ENCODE measurements at regions not wholly inside any gene's neighbourhood (a gene's known extent, or its start where the extent isn't known, plus 50 kb on each side); places are given as distances from the start of the nearest gene placed in this dataset.
"Not testable (repeated sequence)": the region's sequence is repeated elsewhere in the genome, so short reads cannot be mapped to it uniquely, and the experiment has no call there.

GRCh38 chr7:46752881-46753366 is 829.0 kb downstream of the TNS3 start:
- in situ Hi-C loops (cut with MboI), result no loop called here
- CTCF ChIA-PET, result interaction anchor here (0.7 kb wide), 1 partner anchor 15 kb away, joined by 4 read pairs; no protein-coding TSS in a partner anchor
- Histone ChIP-seq H3K79me2 (ENCODE audit: control insufficient read depth, insufficient read depth, low read length) (no peaks in the 10 kb centered on the region), H3K9ac (ENCODE audit: control insufficient read depth, insufficient read depth, low read length) (no peak overlapping the region), H3K9me3 (replicated peaks; ENCODE audit: control insufficient read depth, insufficient read depth, low read length) (no peaks in the 10 kb centered on the region), H3K36me3 (ENCODE audit: control insufficient read depth in 2 of 2, insufficient read depth in 2 of 2, low read length in 1 of 2) (no peaks in the 10 kb centered on the region), H3K4me2 (ENCODE audit: control insufficient read depth, insufficient read depth) (no peak overlapping the region), H3K27ac (ENCODE audit: control insufficient read depth, insufficient read depth) (no peak overlapping the region), H3K4me3 (no peak overlapping the region), H3K27me3 (replicated peaks in 1 of 2; ENCODE audit: control insufficient read depth in 2 of 2, insufficient read depth in 2 of 2, low read length in 1 of 2) (no peaks in the 10 kb centered on the region), H4K20me1 (ENCODE audit: control insufficient read depth, insufficient read depth) (no peaks in the 10 kb centered on the region), H2AFZ (ENCODE audit: control insufficient read depth, low read depth, low read length) (no peak overlapping the region), H3K4me1 (ENCODE audit: control insufficient read depth, insufficient read depth, low read length) (no peaks in the 10 kb centered on the region)
- ATAC-seq (no peak; the same call in 2 of the 3 replicates), DNase-seq (ENCODE audit: low read depth, low spot score) (no peak), FAIRE-seq (no peak)
- TF ChIP-seq NRF1 (conservative IDR thresholded peaks at IDR 0.05; ENCODE audit: low read depth, low read length) (no peak), SPI1 (IDR thresholded peaks at IDR 0.05; ENCODE audit: borderline replicate concordance, insufficient read depth, low read depth, low read length) (peak; percentile 68), IKZF1 (conservative IDR thresholded peaks at IDR 0.05) (0 out of 2 replicates have a peak, but pooled peaks have one; percentile 13), IKZF2 (IDR thresholded peaks at IDR 0.05) (peak; percentile 19 to 20; a peak in 2 of 4 replicates), ZNF24 (IDR thresholded peaks at IDR 0.05) (peak; percentile 92), JUNB (IDR thresholded peaks at IDR 0.05) (peak; percentile 13; the same call in 1 of the 2 replicates), DPF2 (IDR thresholded peaks at IDR 0.05) (0 out of 2 replicates have a peak, but pooled peaks have one; percentile 23), PBX3 (IDR thresholded peaks at IDR 0.05; ENCODE audit: insufficient replicate concordance, low read depth, low read length) (no peak), NR2C1 (IDR thresholded peaks at IDR 0.05) (no peak), SRF (IDR thresholded peaks at IDR 0.05; ENCODE audit: low read depth in 2 of 2, low read length in 2 of 2) (no peak), HCFC1 (IDR thresholded peaks at IDR 0.05; ENCODE audit: low read length) (no peak), MTA2 (IDR thresholded peaks at IDR 0.05; ENCODE audit: low read depth) (peak; percentile 62; the same call in 1 of the 2 replicates)
- TF ChIP-seq, protein P1, sequence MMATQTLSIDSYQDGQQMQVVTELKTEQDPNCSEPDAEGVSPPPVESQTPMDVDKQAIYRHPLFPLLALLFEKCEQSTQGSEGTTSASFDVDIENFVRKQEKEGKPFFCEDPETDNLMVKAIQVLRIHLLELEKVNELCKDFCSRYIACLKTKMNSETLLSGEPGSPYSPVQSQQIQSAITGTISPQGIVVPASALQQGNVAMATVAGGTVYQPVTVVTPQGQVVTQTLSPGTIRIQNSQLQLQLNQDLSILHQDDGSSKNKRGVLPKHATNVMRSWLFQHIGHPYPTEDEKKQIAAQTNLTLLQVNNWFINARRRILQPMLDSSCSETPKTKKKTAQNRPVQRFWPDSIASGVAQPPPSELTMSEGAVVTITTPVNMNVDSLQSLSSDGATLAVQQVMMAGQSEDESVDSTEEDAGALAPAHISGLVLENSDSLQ (IDR thresholded peaks at IDR 0.05), result 0 out of 2 replicates have a peak, but pooled peaks have one; percentile 12
- 0% methylated on average over 3 of the region's 3 CpGs for WGBS (ENCODE audit: insufficient coverage, insufficient replicate concordance, low lambda C conversion rate, missing lambda C conversion rate)
- POLR2A ChIA-PET, result interaction anchor here (1.6 kb wide), 1 partner anchor 10 kb away, joined by 4 read pairs; no protein-coding TSS in a partner anchor
- intact Hi-C loops (cut with micrococcal nuclease; ENCODE audit: unreplicated experiment), result no loop called here
- SMC1A ChIA-PET (ENCODE audit: uncharacterized antibody, unreplicated experiment), result interaction anchor here (0.7 kb wide), 1 partner anchor 12 kb away, joined by 3 read pairs; no protein-coding TSS in a partner anchor
- BruUV-seq (replicated peaks), result no TSS peak
- RAD21 ChIA-PET (ENCODE audit: unreplicated experiment), result no interaction called here

DNA sequence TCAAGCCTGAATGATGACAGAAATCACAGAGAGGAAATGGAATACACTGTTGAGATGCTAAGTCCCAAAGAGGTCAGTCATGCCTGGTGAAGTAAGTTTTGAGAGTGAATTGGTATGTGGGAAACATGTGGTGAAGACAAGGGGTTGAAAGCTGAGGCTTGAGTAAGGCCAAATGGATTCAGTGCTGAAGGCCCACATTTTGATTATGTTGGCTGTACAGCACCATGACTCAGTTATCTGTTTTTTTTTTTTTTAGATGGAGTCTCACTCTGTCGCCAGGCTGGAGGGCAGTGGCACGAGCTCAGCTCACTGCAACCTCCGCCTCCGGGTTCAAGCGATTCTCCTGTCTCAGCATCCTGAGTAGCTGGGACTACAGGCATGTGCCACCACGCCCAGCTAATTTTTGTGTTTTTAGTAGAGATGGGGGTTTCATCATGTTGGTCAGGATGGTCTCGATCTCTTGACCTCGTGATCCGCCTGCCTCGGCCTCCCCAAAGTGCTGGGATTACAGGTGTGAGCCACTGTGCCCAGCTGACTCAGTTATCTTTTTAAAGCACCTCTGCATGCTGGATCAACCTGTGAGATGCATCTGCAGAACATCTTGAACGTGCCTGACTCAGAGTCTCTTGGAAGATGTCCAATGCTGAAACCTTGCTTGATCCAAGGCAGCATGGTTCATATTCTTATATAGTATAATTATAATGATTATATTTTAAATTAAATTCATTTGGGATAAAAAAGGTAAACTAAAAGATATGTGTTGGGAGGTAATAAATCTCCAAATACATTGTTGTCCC is 829.8 kb downstream of the TNS3 start:
- H3K79me2 ChIP-seq (ENCODE audit: control insufficient read depth, insufficient read depth, low read length); H3K27me3 ChIP-seq (replicated peaks in 1 of 2; ENCODE audit: control insufficient read depth in 2 of 2, insufficient read depth in 2 of 2, low read length in 1 of 2); H3K4me3 ChIP-seq; ATAC-seq; FAIRE-seq; H3K27ac ChIP-seq (ENCODE audit: control insufficient read depth, insufficient read depth); RAD21 ChIA-PET (ENCODE audit: unreplicated experiment); intact Hi-C loops (cut with micrococcal nuclease; ENCODE audit: unreplicated experiment); H3K9me3 ChIP-seq (replicated peaks; ENCODE audit: control insufficient read depth, insufficient read depth, low read length); H3K4me2 ChIP-seq (ENCODE audit: control insufficient read depth, insufficient read depth); H4K20me1 ChIP-seq (ENCODE audit: control insufficient read depth, insufficient read depth); H3K36me3 ChIP-seq (ENCODE audit: control insufficient read depth in 2 of 2, insufficient read depth in 2 of 2, low read length in 1 of 2); DNase-seq (ENCODE audit: low read depth, low spot score); H3K4me1 ChIP-seq (ENCODE audit: control insufficient read depth, insufficient read depth, low read length); BruUV-seq (replicated peaks); H2AFZ ChIP-seq (ENCODE audit: control insufficient read depth, low read depth, low read length); in situ Hi-C loops (cut with MboI); H3K9ac ChIP-seq (ENCODE audit: control insufficient read depth, insufficient read depth, low read length): not testable (repeated sequence)
- SMC1A ChIA-PET (ENCODE audit: uncharacterized antibody, unreplicated experiment), result interaction anchor here (0.6 to 1.2 kb wide), 4 partner anchors 15 to 361 kb away, joined by 3 to 4 read pairs (median 3); no protein-coding TSS in a partner anchor
- POLR2A ChIA-PET, result interaction anchor here (1.6 kb wide), 1 partner anchor 9 kb away, joined by 4 read pairs; no protein-coding TSS in a partner anchor
- WGBS (ENCODE audit: insufficient coverage, insufficient replicate concordance, low lambda C conversion rate, missing lambda C conversion rate), result 26% methylated on average over 11 of the region's 11 CpGs
- CTCF ChIA-PET, result interaction anchor here (0.7 kb wide), 1 partner anchor 16 kb away, joined by 4 read pairs; no protein-coding TSS in a partner anchor
